HG03025 (cell line): ENCODE measurements at regions not wholly inside any gene's neighbourhood (a gene's known extent, or its start where the extent isn't known, plus 50 kb on each side); places are given as distances from the start of the nearest gene placed in this dataset.

Experiments used
- ATAC-seq: cut with Tn5 transposase; IDR thresholded peaks from one replicate; pipeline ENCODE4 v1.9.1; 2021; ENCODE audit warnings: mild to moderate bottlenecking, moderate library complexity; ENCODE audit not compliant: unreplicated experiment, low FRiP score

- ATAC-seq: no peak
Observed at GRCh38 chr18:10295751-10296150, 158.7 kb upstream of the APCDD1 start.

DNA sequence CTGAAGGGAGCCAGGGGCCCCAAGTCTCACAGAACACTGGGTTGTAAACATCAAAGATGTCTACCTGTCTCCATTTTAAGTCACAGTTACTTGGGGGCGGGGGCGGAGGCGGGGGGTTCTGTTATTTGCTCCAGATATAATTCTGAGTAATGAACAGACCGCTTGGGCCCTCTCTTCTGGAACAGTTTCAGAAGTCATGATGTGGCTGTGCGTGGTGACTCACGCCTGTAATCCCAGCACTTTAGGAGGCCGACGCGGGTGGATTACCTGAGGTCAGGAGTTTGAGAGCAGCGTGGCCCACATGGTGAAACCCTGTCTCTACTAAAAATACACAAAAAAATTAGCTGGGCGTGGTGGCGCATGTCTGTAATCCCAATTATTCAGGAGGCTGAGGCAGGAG is 157.9 kb upstream of the APCDD1 start:
- no peak for ATAC-seq

GRCh38 chr18:10297086-10297485 is 157.3 kb upstream of the APCDD1 start:
- ATAC-seq: no peak

- no peak for ATAC-seq
Observed at GRCh38 chr18:10298346-10298745, 156.1 kb upstream of the APCDD1 start.

GRCh38 chr18:10299643-10300042 is 154.8 kb upstream of the APCDD1 start:
- no peak for ATAC-seq

GRCh38 chr18:10300739-10301138 is 153.7 kb upstream of the APCDD1 start:
- ATAC-seq: no peak

DNA sequence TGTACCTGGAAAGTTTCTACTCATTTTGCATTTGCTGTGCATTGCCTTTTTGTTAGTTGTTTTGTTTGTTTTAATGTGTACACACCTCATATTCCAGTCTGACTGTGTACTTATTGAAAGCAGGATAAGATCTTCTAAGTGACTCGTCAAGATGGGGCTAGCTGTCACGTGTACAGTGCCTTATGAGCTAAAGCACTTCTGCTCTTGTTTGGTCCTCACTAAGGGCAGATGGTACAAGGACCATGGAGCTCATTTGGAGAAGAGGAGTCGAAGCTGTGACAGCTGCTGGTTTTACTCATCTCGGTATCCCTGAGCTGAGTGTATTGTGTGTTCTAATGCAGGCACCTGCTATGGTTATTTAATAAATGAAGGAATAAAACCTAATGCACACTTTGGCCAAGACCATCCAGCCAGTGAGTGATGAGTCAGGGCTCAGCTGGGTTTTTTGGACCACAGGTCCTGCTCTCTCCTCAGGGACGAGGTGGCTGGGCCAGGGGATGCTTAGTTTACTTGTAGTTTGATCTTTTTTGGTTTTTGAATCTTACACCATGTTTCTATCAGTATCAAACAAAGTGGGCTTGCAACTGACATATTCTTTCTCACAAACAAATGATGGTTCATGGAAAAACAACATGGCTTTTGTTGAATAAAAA is 152.5 kb upstream of the APCDD1 start:
- no peak for ATAC-seq

- no peak for ATAC-seq
Observed at GRCh38 chr18:10303171-10303570, 151.3 kb upstream of the APCDD1 start.

DNA sequence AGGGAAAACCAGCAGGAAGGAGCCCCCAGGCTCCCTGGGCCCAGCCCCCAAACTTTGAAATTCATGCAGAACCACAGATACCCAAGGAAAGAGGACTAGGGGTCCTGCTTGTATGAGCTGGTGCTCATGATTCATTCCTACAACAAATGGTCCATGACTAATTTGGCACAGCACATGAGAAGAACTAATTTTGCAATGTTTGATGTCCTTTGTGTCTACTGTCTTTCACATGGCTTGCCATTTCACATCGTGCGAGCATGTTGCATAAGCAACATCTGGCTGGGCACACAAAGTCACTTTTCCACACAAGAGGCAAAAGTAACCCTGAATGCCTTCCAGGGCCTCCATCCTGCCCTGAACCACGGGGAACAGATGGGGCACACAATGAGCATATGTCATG is 149.6 kb upstream of the APCDD1 start:
- ATAC-seq: no peak

GRCh38 chr18:10306779-10307178 is 147.7 kb upstream of the APCDD1 start:
- ATAC-seq: no peak

DNA sequence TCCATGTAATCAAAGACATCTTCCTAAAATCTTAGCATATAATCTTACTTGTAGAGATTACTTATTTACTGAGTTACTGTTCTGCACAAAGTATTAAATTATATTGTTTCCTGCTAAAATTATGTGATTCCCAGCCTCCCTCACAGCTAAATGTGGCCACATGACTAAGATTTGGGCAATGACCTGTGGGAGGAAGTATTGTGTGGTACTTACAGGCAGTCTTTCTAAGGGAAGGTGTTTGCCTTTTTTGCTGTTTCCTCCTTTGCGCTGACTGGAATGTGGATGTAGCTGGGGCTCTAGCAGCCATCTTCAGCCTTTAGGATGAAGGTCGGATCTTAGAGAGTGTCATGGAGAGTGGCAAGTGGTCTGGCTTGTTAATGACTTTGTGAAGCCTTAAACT is 146.3 kb upstream of the APCDD1 start:
- no peak for ATAC-seq

- ATAC-seq: no peak
Observed at GRCh38 chr18:10310626-10311025, 143.8 kb upstream of the APCDD1 start.

GRCh38 chr18:10312326-10313015 is 142.0 kb upstream of the APCDD1 start:
- ATAC-seq: no peak

GRCh38 chr18:10313016-10313342 is 141.5 kb upstream of the APCDD1 start:
- no peak for ATAC-seq

DNA sequence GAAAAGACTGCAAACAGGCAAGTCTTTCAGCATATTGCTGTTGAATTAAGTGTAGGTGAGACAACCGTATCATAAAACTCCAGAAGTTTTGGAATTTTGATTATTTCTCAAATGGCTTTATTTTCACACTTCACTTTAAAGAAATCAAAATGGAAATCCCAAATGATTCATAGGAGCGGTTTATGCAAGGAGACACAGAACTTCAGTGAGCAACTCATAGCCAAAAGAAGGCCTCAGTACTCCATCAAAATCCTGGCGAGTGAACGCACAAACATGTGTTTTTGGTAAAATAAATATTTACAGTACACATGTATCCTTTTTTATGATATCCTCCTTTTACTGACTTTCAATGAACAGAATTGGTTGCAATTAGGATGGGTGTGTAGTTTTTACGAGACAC is 140.4 kb upstream of the APCDD1 start:
- ATAC-seq: no peak

- no peak for ATAC-seq
Observed at GRCh38 chr18:10315522-10315921, 138.9 kb upstream of the APCDD1 start.

- ATAC-seq: no peak
Observed at GRCh38 chr18:10316778-10317177, 137.7 kb upstream of the APCDD1 start.

DNA sequence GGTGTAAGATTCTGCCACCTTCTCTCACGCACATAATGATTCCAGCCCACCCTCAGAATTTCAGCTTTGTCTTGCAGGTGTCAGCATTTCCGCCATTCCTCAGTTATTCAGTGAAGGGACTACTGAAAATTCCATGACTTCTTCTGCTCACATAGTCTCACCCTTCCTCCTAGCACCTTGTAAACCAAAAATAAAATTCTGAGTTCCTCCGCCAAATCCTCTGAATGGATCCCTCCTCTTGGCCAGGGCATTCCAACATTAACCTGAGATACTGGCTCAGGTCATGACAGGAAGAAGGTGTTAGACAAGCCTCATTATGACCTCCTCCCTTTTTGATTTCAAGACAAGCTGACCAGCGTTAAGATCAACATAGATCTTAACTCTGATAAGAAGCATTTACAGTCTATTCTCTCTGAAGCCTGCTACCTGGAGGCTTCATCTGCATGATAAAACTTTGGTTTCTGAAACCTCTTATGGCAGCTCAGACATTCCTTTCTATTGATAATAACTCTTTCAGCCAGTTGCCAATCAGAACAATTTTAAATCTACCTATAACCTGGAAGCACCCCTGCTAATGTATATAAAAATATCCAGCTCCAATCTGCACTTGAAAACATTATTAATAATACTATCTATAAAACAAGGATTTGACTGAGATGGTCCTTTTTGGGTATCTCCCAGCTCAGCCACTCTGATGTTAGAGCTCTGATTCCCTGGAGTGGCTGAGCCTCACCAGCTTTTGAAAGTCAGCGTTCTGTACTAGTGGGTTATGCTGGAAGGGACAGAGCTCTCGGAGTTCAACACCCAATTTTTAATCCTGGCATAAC is 136.4 kb upstream of the APCDD1 start:
- ATAC-seq: no peak

DNA sequence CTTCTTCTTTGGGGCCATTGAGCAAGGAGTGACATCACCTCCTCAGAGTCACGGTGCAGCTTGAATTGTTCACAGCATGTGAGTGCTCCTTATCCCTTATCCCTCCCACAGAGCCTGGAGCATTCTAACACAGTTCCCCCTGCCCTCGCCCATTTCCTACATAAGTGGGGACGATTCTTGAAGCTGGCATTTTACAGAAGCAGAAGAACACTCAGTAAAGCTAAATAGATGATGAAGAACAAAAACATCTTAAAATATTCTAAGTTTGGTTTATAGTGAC is 135.8 kb upstream of the APCDD1 start:
- ATAC-seq: no peak

GRCh38 chr18:10319026-10319425 is 135.4 kb upstream of the APCDD1 start:
- no peak for ATAC-seq

- no peak for ATAC-seq
Observed at GRCh38 chr18:10319914-10320600, 134.4 kb upstream of the APCDD1 start.
